Astrocyte of the spinal cord (primary cell): ENCODE measurements at regions not wholly inside any gene's neighbourhood (a gene's known extent, or its start where the extent isn't known, plus 50 kb on each side); places are given as distances from the start of the nearest gene placed in this dataset.

Source experiments
- DNase-seq: peaks from one replicate; pipeline ENCODE4 v3.0.0; 2011; ENCODE audit warnings: low read depth, low spot score
- H3K4me3 ChIP-seq: 2 replicates; pipeline ENCODE4 v1.5.1; 2011; ENCODE audit warnings: low read depth, mild to moderate bottlenecking, low read length, moderate library complexity
- in situ Hi-C: cut with HindIII; loops from 2 replicates; pipeline ENCODE4 v1.10.0; 2017; ENCODE audit warnings: low sequenced_read_pairs
- TF ChIP-seq, protein P1 (sequence below): IDR thresholded peaks from 2 replicates; pipeline ENCODE4 v1.5.1; 2012; ENCODE audit warnings: low read depth, mild to moderate bottlenecking, low read length, inconsistent platforms

DNA sequence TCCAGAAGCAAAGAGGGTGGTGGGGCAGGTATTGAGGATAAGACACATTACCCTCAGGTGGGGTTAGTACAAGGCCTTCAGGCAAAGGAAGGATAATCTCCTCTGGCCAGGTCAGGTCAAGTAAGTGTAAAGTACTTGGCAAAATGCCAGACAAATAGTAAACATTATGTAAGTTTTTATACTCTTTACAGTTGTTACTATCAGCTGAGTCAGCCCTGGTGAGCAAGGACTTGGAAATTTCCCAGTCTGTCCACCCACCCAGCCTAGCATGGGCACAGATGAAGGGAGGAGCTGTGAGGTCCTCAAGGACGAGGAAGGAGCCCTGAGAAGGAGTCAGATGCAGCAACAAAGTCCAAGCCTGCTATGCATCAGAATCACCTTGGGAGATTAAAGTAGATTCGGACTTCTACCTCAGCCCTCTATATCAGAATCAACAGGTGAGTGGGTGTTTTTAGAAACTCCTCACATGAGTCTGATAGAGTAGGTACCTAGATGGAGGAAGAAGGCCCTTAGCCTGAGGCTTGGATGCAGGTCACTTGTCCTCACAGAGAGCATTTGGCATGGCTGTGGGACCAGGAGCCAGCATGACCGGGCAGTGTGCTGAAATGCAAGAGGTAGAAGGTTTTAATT lies 50.2 kb upstream of the BARX1 start:
- no peak for DNase-seq

More for the DNA sequence above, 50.2 kb upstream of the BARX1 start:
- H3K4me3 ChIP-seq: no peak overlapping the region
- TF ChIP-seq, protein P1, sequence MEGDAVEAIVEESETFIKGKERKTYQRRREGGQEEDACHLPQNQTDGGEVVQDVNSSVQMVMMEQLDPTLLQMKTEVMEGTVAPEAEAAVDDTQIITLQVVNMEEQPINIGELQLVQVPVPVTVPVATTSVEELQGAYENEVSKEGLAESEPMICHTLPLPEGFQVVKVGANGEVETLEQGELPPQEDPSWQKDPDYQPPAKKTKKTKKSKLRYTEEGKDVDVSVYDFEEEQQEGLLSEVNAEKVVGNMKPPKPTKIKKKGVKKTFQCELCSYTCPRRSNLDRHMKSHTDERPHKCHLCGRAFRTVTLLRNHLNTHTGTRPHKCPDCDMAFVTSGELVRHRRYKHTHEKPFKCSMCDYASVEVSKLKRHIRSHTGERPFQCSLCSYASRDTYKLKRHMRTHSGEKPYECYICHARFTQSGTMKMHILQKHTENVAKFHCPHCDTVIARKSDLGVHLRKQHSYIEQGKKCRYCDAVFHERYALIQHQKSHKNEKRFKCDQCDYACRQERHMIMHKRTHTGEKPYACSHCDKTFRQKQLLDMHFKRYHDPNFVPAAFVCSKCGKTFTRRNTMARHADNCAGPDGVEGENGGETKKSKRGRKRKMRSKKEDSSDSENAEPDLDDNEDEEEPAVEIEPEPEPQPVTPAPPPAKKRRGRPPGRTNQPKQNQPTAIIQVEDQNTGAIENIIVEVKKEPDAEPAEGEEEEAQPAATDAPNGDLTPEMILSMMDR: no peak
- in situ Hi-C loops: no loop called here
